Ishikawa (cell line): ENCODE measurements at regions not wholly inside any gene's neighbourhood (a gene's known extent, or its start where the extent isn't known, plus 50 kb on each side); places are given as distances from the start of the nearest gene placed in this dataset.

Experiments used
- CEBPB ChIP-seq: IDR thresholded peaks from 2 replicates; pipeline ENCODE4 v1.6.1; 2012
- CREB1 ChIP-seq: IDR thresholded peaks from 2 replicates; pipeline ENCODE4 v1.6.1; 2012; ENCODE audit warnings: low read depth
- EGR1 ChIP-seq: IDR thresholded peaks from 2 replicates; pipeline ENCODE4 v1.6.1; 2012
- EP300 ChIP-seq: IDR thresholded peaks from 2 replicates; pipeline ENCODE4 v1.6.1; 2012; ENCODE audit warnings: borderline replicate concordance
- FOXM1 ChIP-seq: IDR thresholded peaks from 2 replicates; pipeline ENCODE4 v1.6.1; 2012; ENCODE audit warnings: low read depth, borderline replicate concordance
- MAX ChIP-seq: IDR thresholded peaks from 2 replicates; pipeline ENCODE4 v1.6.1; 2012
- NFIC ChIP-seq: IDR thresholded peaks from 2 replicates; pipeline ENCODE4 v1.6.1; 2012
- RAD21 ChIP-seq: IDR thresholded peaks from 2 replicates; pipeline ENCODE4 v1.6.1; 2012; ENCODE audit warnings: low read depth
- REST ChIP-seq: IDR thresholded peaks from 2 replicates; pipeline ENCODE4 v1.6.1; 2012; ENCODE audit warnings: low read depth, mild to moderate bottlenecking
- TAF1 ChIP-seq: IDR thresholded peaks from 2 replicates; pipeline ENCODE4 v1.6.1; 2012; ENCODE audit warnings: low read depth, mild to moderate bottlenecking
- TCF12 ChIP-seq: IDR thresholded peaks from 2 replicates; pipeline ENCODE4 v1.6.1; 2012; ENCODE audit warnings: low read depth
- TEAD4 ChIP-seq: IDR thresholded peaks from 2 replicates; pipeline ENCODE4 v1.6.1; 2012
- USF1 ChIP-seq: IDR thresholded peaks from 2 replicates; pipeline ENCODE4 v1.6.1; 2012
- YY1 ChIP-seq: IDR thresholded peaks from 2 replicates; pipeline ENCODE4 v1.6.1; 2012; ENCODE audit warnings: low read depth
- ZBTB7A ChIP-seq: IDR thresholded peaks from 2 replicates; pipeline ENCODE4 v1.6.1; 2012; ENCODE audit warnings: low read depth

GRCh38 chr5:117943541-117943940, 1044.8 kb downstream of the DTWD2 start:
- TF ChIP-seq RAD21 (no peak), EP300 (no peak), TCF12 (no peak), FOXM1 (no peak), USF1 (no peak), CEBPB (no peak), EGR1 (no peak), TEAD4 (no peak), YY1 (no peak), TAF1 (no peak), ZBTB7A (no peak), REST (no peak), NFIC (no peak), CREB1 (no peak), MAX (no peak)

GRCh38 chr5:117942861-117943519, 1045.4 kb downstream of the DTWD2 start:
- TF ChIP-seq YY1 (no peak), ZBTB7A (no peak), TEAD4 (no peak), EGR1 (no peak), EP300 (no peak), FOXM1 (no peak), USF1 (no peak), CEBPB (no peak), CREB1 (no peak), TCF12 (no peak), MAX (no peak), RAD21 (no peak), TAF1 (no peak), REST (no peak), NFIC (no peak)

- TF ChIP-seq TCF12 (no peak), YY1 (no peak), CEBPB (no peak), TAF1 (no peak), EP300 (no peak), FOXM1 (no peak), USF1 (no peak), RAD21 (no peak), EGR1 (no peak), MAX (no peak), REST (no peak), ZBTB7A (no peak), TEAD4 (no peak), NFIC (no peak), CREB1 (no peak)
Measured at GRCh38 chr5:117893211-117893610, 1095.1 kb downstream of the DTWD2 start.
